Ectodermal cell (in vitro differentiated cells): ENCODE measurements at regions not wholly inside any gene's neighbourhood (a gene's known extent, or its start where the extent isn't known, plus 50 kb on each side); places are given as distances from the start of the nearest gene placed in this dataset.

ENCODE experiments used
- H3K27ac ChIP-seq: 2 replicates; pipeline ENCODE4 v1.7.0; 2013; ENCODE audit warnings: mild to moderate bottlenecking, low read depth, low read length; ENCODE audit not compliant: insufficient read depth, poor library complexity, severe bottlenecking
- H3K27me3 ChIP-seq: 2 replicates; pipeline ENCODE4 v1.7.0; 2013; ENCODE audit warnings: mild to moderate bottlenecking, low read length; ENCODE audit not compliant: insufficient read depth, control insufficient read depth, poor library complexity, severe bottlenecking
- H3K36me3 ChIP-seq: one replicate; pipeline ENCODE4 v1.7.0; 2013; ENCODE audit warnings: low read length; ENCODE audit not compliant: control insufficient read depth, insufficient read depth
- H3K4me1 ChIP-seq: one replicate; pipeline ENCODE4 v1.7.0; 2013; ENCODE audit warnings: low read length; ENCODE audit not compliant: control insufficient read depth, insufficient read depth
- H3K4me3 ChIP-seq: 2 replicates; pipeline ENCODE4 v1.7.0; 2013; ENCODE audit warnings: low read depth, low read length, control low read depth; ENCODE audit not compliant: insufficient read depth
- H3K9me3 ChIP-seq: 2 replicates; pipeline ENCODE4 v1.7.0; 2013; ENCODE audit warnings: mild to moderate bottlenecking, low read length, moderate library complexity; ENCODE audit not compliant: control insufficient read depth
- WGBS, 2 experiments: methylation state at CpG; one replicate each; pipeline ENCODE4 v1.1.7; 2013; ENCODE audit warnings: missing lambda C conversion rate in 2 of 2; 5-methylcytosine and 5-hydroxymethylcytosine counted together

- Histone ChIP-seq H3K9me3 (no peaks in the 10 kb centered on the region), H3K4me1 (peaks cover 17% of the 10 kb centered on the region), H3K36me3 (no peaks in the 10 kb centered on the region), H3K27ac (no peak overlapping the region), H3K4me3 (no peak overlapping the region), H3K27me3 (no peaks in the 10 kb centered on the region)
- 95 to 97% methylated on average over 1 of the region's 1 CpG for WGBS, 2 experiments
Observed at GRCh38 chr10:31100115-31100601, 68.5 kb upstream of the ZNF438 start.

DNA sequence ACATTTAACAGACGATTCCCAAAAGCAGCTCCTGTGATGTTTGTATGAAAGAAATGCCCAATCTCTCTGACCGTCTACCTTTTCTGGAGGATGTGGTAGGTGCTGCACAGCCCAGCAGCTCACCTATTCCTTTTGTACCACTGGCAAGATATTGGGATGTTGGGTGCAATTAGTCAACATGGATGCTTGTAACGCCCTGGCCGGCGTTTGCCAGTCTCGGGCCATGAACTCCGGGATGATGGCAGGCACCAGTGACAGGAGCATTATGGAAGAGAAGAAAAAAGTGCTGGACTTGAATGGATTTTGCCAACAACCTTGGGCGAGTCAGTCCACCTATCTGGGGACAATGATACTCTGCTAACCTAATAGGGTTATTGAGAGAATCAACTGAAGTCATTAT, 69.0 kb upstream of the ZNF438 start:
- Histone ChIP-seq H3K4me1 (peaks cover 17% of the 10 kb centered on the region), H3K4me3 (no peak overlapping the region), H3K27me3 (no peaks in the 10 kb centered on the region), H3K36me3 (no peaks in the 10 kb centered on the region), H3K27ac (no peak overlapping the region), H3K9me3 (no peaks in the 10 kb centered on the region)
- WGBS, 2 experiments, result 92 to 95% methylated on average over 8 of the region's 8 CpGs

DNA sequence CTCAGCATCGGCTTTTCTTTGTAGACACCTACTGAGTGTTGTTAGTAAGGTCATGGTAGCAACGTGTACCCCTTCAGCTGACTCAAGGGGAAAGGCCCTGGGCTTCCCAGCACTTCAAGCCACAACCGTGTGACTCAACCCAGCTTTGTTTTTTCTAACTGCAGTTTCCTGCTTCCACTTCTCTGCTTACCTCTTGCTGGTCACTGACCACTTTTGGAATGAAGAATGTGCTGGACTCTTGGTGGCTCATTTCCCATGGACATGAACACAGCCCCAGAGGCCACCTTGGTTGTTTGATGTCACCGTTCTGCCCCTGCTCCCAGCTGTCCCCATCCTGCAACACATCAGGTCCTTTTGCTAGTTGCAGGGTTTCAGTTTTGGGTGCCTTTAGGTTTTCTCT, 69.5 kb upstream of the ZNF438 start:
- H3K36me3 ChIP-seq, result no peaks in the 10 kb centered on the region
- 82 to 89% methylated on average over 4 of the region's 4 CpGs for WGBS, 2 experiments
- no peak overlapping the region for H3K4me3 ChIP-seq
- no peak overlapping the region for H3K27ac ChIP-seq
- H3K27me3 ChIP-seq, result no peaks in the 10 kb centered on the region
- H3K4me1 ChIP-seq, result peaks cover 17% of the 10 kb centered on the region
- H3K9me3 ChIP-seq, result no peaks in the 10 kb centered on the region

- Histone ChIP-seq H3K9me3 (no peaks in the 10 kb centered on the region), H3K36me3 (no peaks in the 10 kb centered on the region), H3K27ac (no peak overlapping the region), H3K27me3 (no peaks in the 10 kb centered on the region), H3K4me1 (peaks cover 17% of the 10 kb centered on the region), H3K4me3 (no peak overlapping the region)
- WGBS, 2 experiments, result 45 to 50% methylated on average over 2 of the region's 2 CpGs
Observed at GRCh38 chr10:31102421-31102820, 70.8 kb upstream of the ZNF438 start.

DNA sequence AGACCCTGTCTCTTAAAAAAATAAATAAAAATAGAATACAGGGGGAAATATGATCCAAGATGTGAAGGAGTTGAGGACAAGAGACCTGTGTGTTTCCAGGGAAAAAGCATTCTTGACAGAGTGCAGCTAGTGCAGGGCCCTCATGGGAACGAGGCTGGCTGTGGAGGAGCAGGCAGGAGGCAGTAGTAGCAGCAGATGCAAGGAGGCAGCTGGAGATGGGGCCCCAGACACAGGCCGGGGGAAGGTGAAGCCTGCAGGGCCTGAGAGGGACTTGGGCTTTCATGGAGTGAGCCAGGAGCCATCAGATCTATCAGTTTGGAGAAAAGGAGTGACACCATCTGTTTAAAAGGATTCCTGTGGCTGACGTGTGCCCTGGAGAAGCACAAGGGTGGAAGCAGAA, 71.4 kb upstream of the ZNF438 start:
- Histone ChIP-seq H3K36me3 (no peaks in the 10 kb centered on the region), H3K4me3 (no peak overlapping the region), H3K27ac (no peak overlapping the region), H3K9me3 (no peaks in the 10 kb centered on the region), H3K27me3 (no peaks in the 10 kb centered on the region), H3K4me1 (peaks cover 14% of the 10 kb centered on the region)
- 68 to 73% methylated on average over 3 of the region's 3 CpGs for WGBS, 2 experiments

DNA sequence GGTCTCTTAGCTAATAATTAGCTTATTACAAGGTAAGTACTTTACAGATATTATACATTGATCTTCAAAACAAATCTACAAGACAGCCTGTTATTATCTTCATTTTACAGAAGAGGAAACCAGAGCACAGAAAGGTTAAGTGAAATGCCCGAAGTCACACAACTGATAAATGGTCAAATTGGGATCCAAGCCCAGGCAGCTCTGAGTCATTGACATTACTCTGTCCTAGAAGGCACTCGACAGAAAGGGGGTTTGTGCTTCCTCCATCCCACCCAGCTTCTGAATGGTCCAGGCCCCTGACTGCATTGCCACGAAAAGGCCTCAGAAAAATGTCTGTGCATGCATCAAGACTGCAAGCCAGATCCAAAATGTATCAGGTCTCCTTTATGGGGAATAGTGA, 81.3 kb upstream of the ZNF438 start:
- Histone ChIP-seq H3K36me3 (peaks cover 3% of the 10 kb centered on the region), H3K27me3 (no peaks in the 10 kb centered on the region), H3K9me3 (no peaks in the 10 kb centered on the region), H3K4me1 (no peaks in the 10 kb centered on the region), H3K4me3 (no peak overlapping the region), H3K27ac (no peak overlapping the region)
- 88 to 93% methylated on average over 3 of the region's 3 CpGs for whole genome bisulfite sequencing, 2 experiments

- 90 to 94% methylated on average over 6 of the region's 6 CpGs for WGBS, 2 experiments
- Histone ChIP-seq H3K27ac (no peak overlapping the region), H3K27me3 (no peaks in the 10 kb centered on the region), H3K36me3 (peaks cover 3% of the 10 kb centered on the region), H3K9me3 (no peaks in the 10 kb centered on the region), H3K4me3 (no peak overlapping the region), H3K4me1 (no peaks in the 10 kb centered on the region)
Observed at GRCh38 chr10:31116226-31116625, 84.6 kb upstream of the ZNF438 start.

GRCh38 chr10:31118556-31118955, 86.9 kb upstream of the ZNF438 start:
- no peaks in the 10 kb centered on the region for H3K9me3 ChIP-seq
- 93 to 94% methylated on average over 2 to 3 of the region's 3 CpGs for WGBS, 2 experiments

DNA sequence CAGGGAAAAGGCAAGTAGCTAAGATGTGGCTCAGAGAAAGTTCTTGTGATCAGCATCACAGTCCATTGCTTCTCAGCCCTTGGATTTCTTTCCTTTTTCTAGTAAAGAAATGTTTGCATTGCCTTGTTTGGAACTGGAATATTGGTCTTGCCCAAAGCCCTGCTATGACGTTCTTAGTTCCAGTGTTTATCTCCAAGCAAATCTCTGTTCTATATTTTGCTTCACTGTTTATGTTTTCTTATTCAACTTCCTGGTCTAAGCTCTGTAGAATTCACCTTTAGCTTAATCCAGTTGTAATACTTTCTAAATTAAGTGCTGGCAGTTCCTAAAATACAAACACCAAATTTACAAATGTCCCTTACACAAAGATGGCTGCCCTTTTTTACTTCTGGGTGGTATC, 88.7 kb upstream of the ZNF438 start:
- no peaks in the 10 kb centered on the region for H3K36me3 ChIP-seq
- 93 to 94% methylated on average over 1 of the region's 1 CpG for WGBS, 2 experiments
- no peak overlapping the region for H3K4me3 ChIP-seq
- no peaks in the 10 kb centered on the region for H3K27me3 ChIP-seq
- H3K27ac ChIP-seq, result no peak overlapping the region
- peaks cover 4% of the 10 kb centered on the region for H3K4me1 ChIP-seq
- H3K9me3 ChIP-seq, result no peaks in the 10 kb centered on the region

More at GRCh38 chr10:31118556-31118955, 86.9 kb upstream of the ZNF438 start:
- H3K4me1 ChIP-seq, result peaks cover under 1% of the 10 kb centered on the region
- no peaks in the 10 kb centered on the region for H3K27me3 ChIP-seq
- peaks cover 3% of the 10 kb centered on the region for H3K36me3 ChIP-seq
- no peak overlapping the region for H3K27ac ChIP-seq
- no peak overlapping the region for H3K4me3 ChIP-seq

DNA sequence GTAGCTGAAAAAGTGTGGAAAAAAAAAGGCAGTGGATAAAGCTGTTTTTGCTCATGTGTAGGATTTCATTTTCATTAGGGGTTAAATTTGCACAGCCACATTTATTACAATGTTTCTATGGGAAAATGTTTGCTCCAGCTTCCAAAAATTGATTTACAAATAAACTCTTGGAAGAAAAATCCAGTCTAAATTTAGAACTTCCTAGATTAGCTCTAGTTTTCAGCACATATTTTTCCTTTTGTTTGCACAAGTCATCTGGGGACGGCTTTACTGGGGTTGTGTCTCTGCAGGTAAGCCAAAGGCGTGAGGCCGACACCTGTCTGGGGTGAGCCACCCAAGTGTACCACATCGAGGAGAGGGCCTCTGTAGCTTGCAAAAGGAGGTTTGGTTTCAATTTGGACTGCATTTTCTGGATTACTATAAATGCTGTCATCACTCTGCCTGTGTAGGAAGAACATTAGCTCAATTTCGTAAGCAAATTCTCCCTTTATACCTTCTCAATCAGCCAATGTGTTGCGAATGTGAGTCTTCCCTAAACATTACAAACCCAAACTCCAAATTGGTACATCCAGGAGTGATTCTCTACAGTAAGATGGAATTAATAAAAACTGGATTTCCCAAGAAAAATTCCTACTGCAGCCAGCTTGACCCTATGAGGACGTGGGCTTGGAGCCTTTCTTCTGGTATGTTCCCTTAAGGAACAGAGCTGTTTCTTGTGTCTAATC, 89.5 kb upstream of the ZNF438 start:
- 94 to 97% methylated on average over 7 of the region's 7 CpGs for WGBS, 2 experiments
- Histone ChIP-seq H3K27me3 (no peaks in the 10 kb centered on the region), H3K27ac (no peak overlapping the region), H3K4me1 (peaks cover 4% of the 10 kb centered on the region), H3K9me3 (no peaks in the 10 kb centered on the region), H3K4me3 (no peak overlapping the region), H3K36me3 (no peaks in the 10 kb centered on the region)
